ENCODE measurements at regions not wholly inside any gene's neighbourhood (a gene's known extent, or its start where the extent isn't known, plus 50 kb on each side); places are given as distances from the start of the nearest gene placed in this dataset.
"Not testable (repeated sequence)": the region's sequence is repeated elsewhere in the genome, so short reads cannot be mapped to it uniquely, and the experiment has no call there.

DNA sequence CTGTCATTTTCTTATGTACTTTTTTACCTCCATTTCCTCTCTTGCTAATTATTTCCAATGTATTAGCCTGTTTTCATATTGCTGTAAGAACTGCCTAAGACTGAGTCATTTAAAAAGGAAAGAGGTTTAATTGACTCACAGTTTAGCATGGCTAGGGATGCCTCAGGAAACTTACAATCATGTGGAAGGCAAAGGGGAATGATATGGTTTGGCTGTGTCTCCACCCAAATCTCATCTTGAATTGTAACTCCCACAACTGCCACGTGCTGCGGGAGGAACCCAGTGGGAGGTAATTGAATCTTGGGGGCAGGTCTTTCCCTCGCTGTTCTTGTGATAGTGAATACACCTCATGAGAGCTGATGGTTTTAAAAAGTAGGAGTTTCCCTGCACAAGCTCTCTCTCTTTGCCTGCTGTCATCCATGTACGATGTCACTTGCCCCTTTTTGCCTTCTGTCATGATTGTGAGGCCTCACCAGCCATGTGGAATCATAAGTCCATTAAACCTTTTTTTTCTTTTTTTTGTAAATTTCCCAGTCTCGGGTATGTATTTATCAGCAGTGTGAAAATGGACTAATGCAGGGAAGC is 870.0 kb upstream of the INTU start:
- no peak overlapping the region for H3K4me3 ChIP-seq
- no peaks in the 10 kb centered on the region for H3K36me3 ChIP-seq
- no peak for DNase-seq
- peaks cover under 1% of the 10 kb centered on the region; the same call in 1 of the 2 replicates for H3K4me1 ChIP-seq
- no peaks in the 10 kb centered on the region for H3K27me3 ChIP-seq
- no peaks in the 10 kb centered on the region for H3K9me3 ChIP-seq (replicated peaks)
- no peak overlapping the region for H3K27ac ChIP-seq

DNA sequence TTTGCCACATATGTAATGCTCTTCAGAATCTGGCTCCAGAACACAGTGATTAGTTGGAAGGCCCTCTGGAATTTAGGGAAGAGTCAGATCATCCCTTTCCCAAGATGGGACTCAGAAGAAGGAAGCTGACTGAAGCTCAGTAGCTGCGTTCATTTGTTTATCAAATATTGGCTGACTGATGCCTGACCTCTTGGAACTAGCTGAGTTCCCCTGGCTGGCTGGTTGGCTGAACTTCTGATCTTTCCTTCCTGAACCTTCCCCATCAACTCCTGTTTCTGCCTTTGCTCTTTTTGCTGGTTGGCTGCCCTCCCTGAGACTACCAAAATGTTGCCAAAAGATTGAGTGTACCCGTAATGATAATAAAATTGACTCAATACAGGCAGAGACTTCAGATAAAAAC is 866.5 kb upstream of the INTU start:
- DNase-seq = no peak
- no peak overlapping the region for H3K27ac ChIP-seq
- H3K4me3 ChIP-seq = no peak overlapping the region
- H3K36me3 ChIP-seq = no peaks in the 10 kb centered on the region
- no peaks in the 10 kb centered on the region for H3K27me3 ChIP-seq
- no peaks in the 10 kb centered on the region for H3K9me3 ChIP-seq (replicated peaks)
- no peaks in the 10 kb centered on the region for H3K4me1 ChIP-seq

DNA sequence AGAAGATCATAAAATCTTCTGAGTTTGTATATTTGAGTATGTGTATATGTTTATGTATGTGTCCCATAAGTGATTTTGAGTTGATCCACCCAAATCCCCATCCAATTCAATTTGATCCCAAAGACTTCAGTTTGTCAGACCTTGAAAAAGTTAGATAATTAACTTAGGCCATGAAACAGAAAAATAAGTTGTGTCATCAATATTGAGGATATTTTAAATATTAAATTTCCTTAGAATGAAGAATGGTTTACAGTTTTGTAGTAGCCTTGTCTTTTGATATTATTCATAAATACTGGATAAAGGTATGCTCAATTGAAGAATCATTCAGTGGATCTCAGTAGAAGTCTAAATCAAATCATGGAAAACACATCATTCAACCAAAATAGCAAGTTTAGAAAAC is 864.4 kb upstream of the INTU start:
- H3K36me3 ChIP-seq = no peaks in the 10 kb centered on the region
- no peaks in the 10 kb centered on the region for H3K27me3 ChIP-seq
- no peak overlapping the region for H3K4me3 ChIP-seq
- H3K4me1 ChIP-seq = no peaks in the 10 kb centered on the region
- H3K27ac ChIP-seq = no peak overlapping the region
- DNase-seq = no peak
- H3K9me3 ChIP-seq (replicated peaks) = no peaks in the 10 kb centered on the region

DNA sequence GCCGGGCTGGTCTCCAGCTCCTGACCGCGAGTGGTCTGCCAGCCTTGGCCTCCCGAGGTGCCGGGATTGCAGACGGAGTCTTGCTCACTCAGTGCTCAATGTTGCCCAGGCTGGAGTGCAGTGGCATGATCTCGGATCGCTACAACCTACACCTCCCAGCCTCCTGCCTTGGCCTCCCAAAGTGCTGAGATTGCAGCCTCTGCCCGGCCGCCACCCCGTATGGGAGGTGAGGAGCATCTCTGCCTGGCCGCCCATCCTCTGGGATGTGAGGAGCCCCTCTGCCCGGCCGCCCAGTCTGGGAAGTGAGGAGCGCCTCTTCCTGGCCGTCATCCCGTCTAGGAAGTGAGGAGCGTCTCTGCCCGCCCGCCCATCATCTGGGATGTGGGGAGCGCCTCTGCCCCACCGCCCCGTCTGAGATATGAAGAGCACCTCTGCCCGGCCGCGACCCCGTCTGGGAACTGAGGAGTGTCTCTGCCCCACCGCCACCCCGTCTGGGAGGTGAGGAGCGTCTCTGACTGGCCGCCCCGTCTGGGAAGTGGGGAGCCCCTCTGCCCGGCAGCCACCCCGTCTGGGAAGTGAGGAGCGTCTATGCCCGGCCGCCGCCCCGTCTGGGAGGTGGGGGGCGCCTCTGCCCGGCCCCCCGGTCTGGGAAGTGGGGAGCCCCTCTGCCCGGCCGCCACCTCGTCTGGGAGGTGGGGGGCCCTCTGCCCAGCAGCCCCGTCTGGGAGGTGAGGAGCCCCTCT is 861.8 kb upstream of the INTU start:
- H3K4me3 ChIP-seq, H3K27me3 ChIP-seq, DNase-seq: not testable (repeated sequence)

DNA sequence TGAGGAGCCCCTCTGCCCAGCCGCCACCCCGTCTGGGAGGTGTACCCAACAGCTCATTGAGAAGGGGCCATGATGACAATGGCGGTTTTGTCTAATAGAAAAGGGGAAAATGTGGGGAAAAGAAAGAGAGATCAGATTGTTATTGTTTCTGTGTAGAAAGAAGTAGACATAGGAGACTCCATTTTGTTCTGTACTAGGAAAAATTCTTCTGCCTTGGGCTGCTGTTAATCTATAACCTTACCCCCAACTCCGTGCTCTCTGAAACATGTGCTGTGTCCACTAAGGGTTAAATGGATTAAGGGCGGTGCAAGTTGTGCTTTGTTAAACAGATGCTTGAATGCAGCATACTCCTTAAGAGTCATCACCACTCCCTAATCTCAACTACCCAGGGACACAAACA is 861.1 kb upstream of the INTU start:
- H3K4me1 ChIP-seq; H3K27ac ChIP-seq; H3K36me3 ChIP-seq; H3K4me3 ChIP-seq; H3K27me3 ChIP-seq; H3K9me3 ChIP-seq (replicated peaks); DNase-seq: not testable (repeated sequence)

More for the DNA sequence above, 861.8 kb upstream of the INTU start:
- H3K9me3 ChIP-seq (replicated peaks); H3K4me1 ChIP-seq; H3K27ac ChIP-seq; H3K36me3 ChIP-seq: not testable (repeated sequence)

DNA sequence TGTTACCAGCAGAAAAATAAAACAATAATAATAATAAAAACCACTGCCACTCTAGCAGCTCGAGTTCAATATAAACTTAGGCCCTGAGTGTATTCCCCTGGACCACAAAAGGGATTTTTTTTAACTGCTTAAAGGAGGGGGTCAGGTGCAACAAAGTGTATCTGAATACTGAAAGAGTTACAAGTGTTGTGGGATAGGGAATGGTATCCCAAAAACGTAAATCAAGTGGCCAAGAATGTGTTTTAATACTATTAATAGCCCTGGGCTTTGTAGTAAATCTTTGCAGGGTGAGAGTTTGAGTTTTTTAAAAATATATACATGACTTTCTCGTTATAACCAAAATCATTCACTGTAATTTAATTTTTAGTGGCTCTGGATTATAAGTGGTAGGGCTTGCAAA is 860.1 kb upstream of the INTU start:
- DNase-seq = no peak
- peaks cover 9% of the 10 kb centered on the region for H3K4me1 ChIP-seq
- H3K27ac ChIP-seq = no peak overlapping the region
- H3K36me3 ChIP-seq = no peaks in the 10 kb centered on the region
- H3K4me3 ChIP-seq = no peak overlapping the region
- H3K27me3 ChIP-seq = no peaks in the 10 kb centered on the region
- no peaks in the 10 kb centered on the region for H3K9me3 ChIP-seq (replicated peaks)

DNA sequence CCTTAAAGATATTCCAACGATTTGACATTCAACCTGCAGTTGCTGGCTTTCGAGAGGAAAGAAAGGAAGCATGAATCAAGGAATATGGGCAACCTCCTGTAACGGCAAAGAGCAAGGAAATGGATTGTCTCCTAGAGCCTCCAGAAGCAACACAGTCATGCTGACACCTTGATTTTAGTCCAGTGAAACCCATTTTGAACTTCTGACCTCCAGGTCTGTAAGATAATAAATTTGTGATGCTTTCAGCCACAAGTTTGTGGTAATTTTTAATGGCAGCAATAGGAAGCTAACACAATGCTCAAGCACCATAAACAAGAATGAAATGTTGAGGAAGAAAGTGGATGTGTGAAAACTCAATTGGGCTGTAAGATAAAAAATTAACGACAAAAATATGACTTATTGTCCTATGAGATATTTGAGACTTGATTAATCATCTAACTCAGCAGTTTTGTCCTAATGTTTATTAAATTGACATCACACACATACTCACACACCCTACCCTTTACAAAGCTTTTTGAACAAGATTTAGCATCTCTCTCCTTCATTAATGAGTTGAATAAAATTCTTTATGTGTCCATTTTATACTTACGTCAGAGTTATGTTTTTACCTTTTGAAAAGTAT is 857.2 kb upstream of the INTU start:
- Histone ChIP-seq H3K9me3 (replicated peaks) (peaks cover 4% of the 10 kb centered on the region; the same call in 1 of the 2 replicates), H3K4me1 (peaks cover 15% of the 10 kb centered on the region), H3K27me3 (no peaks in the 10 kb centered on the region), H3K4me3 (no peak overlapping the region), H3K36me3 (0 out of 2 replicates have a peak, but pooled peaks cover 2% of the 10 kb centered on the region), H3K27ac (no peak overlapping the region)
- DNase-seq = no peak

DNA sequence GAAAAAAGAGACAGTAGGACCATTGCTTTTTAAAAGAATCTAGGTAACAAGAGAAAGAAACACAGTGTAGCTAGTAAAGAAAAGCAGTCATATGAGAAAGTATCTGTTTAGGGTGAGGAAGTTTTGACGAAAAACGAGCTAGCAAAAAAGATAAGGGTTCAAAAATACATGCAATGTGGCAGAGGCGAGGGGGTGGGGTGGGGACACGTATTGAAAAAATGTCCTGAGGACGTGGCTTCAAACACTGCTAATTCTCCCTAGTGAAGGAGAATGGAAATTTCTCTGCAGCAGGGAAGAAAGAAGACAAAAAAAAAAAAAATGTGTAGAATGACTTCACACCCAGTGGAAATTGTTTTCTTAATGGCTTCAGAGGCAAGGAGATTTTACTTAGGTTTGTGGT is 856.4 kb upstream of the INTU start:
- no peak for DNase-seq
- no peak overlapping the region for H3K4me3 ChIP-seq
- H3K36me3 ChIP-seq = 0 out of 2 replicates have a peak, but pooled peaks cover 2% of the 10 kb centered on the region
- no peak overlapping the region for H3K27ac ChIP-seq
- peaks cover 15% of the 10 kb centered on the region for H3K4me1 ChIP-seq
- H3K9me3 ChIP-seq (replicated peaks) = peaks cover 4% of the 10 kb centered on the region; the same call in 1 of the 2 replicates
- no peaks in the 10 kb centered on the region for H3K27me3 ChIP-seq

DNA sequence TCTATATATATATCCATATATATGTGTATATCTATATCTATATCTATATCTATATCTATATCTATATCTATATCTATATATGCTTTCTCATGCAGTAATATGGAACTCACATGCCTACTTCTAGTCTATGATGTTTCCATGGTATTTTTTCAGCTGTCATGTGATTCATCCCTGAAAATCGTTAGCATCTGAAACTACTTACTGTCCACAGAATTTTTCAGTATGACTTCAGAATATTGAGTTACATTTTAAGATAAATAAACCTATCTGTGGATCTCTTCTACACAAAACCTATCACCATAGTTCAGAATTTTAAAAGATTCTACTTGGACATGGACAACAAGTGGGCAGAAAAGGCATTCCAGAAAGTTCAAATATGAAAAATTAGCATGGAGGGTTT is 855.1 kb upstream of the INTU start:
- H3K27ac ChIP-seq = peak overlapping the region; percentile 47
- peaks cover 15% of the 10 kb centered on the region for H3K4me1 ChIP-seq
- H3K9me3 ChIP-seq (replicated peaks) = peaks cover 4% of the 10 kb centered on the region; the same call in 1 of the 2 replicates
- H3K36me3 ChIP-seq = 0 out of 2 replicates have a peak, but pooled peaks cover 2% of the 10 kb centered on the region
- H3K4me3 ChIP-seq = no peak overlapping the region
- no peaks in the 10 kb centered on the region for H3K27me3 ChIP-seq
- DNase-seq = peak in 1 of 2 experiments; percentile 67

DNA sequence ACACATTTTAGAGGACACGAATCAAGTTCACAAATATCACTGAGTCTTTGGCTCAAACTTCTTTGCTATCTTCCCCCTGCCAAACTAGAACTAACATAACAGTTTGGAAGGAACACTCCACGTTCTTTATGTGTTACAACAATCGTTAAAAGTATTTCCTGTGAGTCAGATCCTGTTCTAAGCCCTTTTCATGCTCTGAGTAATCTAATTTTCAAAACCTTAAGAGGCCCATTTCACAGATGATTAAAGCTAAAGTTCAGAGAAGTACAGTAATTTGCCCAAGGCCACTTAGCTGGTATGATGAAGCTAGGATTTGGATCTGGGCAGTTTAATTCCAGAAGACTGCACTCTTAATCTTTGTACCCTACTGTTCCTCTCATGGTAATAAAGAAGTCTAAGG is 854.4 kb upstream of the INTU start:
- H3K9me3 ChIP-seq (replicated peaks) = peaks cover 4% of the 10 kb centered on the region; the same call in 1 of the 2 replicates
- peak in 1 of 2 experiments; percentile 13 for DNase-seq
- H3K4me1 ChIP-seq = peaks cover 15% of the 10 kb centered on the region
- H3K36me3 ChIP-seq = 0 out of 2 replicates have a peak, but pooled peaks cover 2% of the 10 kb centered on the region
- H3K4me3 ChIP-seq = no peak overlapping the region
- H3K27me3 ChIP-seq = no peaks in the 10 kb centered on the region
- H3K27ac ChIP-seq = peak overlapping the region; percentile 47

DNA sequence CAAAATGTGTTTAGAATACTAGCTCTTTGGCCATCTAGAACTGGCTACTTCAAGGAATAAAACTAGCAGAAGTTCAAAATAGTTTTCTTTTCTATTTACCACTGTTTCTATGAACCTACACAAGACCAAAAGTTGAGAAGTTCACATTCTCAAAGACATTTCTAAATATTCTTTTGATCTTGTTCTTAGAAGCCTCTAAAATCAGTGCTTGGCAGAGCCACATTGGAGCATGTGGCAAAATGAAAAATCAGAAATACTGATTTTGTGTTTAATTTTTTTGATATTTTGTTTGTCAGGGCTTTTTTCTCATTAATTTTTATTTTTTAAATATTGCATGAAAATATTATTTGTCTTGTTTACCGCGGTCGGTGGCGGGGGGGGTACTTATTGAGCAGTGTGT is 853.8 kb upstream of the INTU start:
- Histone ChIP-seq H3K36me3 (0 out of 2 replicates have a peak, but pooled peaks cover 2% of the 10 kb centered on the region), H3K4me3 (no peak overlapping the region), H3K9me3 (replicated peaks) (peaks cover 4% of the 10 kb centered on the region; the same call in 1 of the 2 replicates), H3K4me1 (peaks cover 15% of the 10 kb centered on the region), H3K27ac (no peak overlapping the region), H3K27me3 (no peaks in the 10 kb centered on the region)
- DNase-seq = no peak

DNA sequence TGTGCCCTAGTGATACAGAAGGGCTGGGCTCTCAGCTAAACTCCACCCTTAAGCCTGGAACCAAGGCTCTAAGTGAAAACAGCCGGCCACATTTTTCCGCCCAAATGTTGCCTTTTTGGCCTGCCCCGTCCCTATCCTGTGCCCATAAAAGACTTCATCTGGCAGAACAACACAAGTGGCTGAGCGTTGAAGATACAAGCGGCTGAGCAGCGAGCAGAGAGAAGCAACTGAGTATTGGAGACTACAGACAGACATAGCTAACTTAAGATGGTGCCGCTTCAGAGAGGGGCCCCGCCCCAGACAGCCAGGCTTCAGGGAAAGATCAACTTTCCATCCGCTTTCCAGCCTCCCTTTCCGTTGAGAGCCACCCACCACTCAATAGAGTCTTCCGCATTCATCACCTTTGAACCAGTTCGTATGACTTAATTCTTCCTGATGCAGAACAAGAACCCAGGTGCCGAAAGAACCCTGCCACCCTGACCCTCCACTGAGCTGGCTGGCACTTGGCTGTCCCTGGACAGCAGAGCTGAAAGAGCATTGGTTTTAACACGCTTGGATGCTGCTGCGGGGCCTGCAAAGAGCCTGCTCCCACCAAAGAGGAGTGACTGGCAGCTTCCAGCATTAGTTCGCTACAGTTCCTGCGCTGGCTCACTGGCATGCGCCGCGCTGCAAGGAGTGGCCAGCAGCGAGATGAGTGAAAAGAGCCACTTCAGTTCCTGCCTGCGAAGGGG is 853.2 kb upstream of the INTU start:
- no peaks in the 10 kb centered on the region for H3K27me3 ChIP-seq
- H3K4me1 ChIP-seq = peaks cover 15% of the 10 kb centered on the region
- H3K4me3 ChIP-seq = no peak overlapping the region
- no peak overlapping the region for H3K27ac ChIP-seq
- 0 out of 2 replicates have a peak, but pooled peaks cover 2% of the 10 kb centered on the region for H3K36me3 ChIP-seq
- H3K9me3 ChIP-seq (replicated peaks) = peaks cover 4% of the 10 kb centered on the region; the same call in 1 of the 2 replicates
- DNase-seq = no peak

DNA sequence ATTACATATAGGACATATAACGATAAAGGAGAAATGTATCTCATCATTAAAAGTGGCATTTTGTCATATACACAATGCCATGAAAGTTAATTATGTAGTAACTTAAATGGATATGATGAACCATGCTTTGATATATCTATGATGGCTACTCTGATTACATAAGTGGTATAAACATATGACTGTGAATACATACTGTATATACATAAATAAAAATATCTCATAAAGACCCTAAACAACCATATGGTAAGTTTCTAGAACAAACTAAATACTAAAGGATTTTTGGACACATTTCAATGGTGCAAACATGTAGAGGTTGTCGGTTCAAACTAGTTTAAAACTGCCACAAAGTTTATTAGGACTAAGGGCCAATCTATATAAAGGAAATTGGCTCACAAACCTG is 849.6 kb upstream of the INTU start:
- Histone ChIP-seq H3K4me1 (peaks cover 1% of the 10 kb centered on the region), H3K4me3 (no peak overlapping the region), H3K27me3 (no peaks in the 10 kb centered on the region), H3K9me3 (replicated peaks) (peaks cover 4% of the 10 kb centered on the region; the same call in 1 of the 2 replicates), H3K36me3 (no peaks in the 10 kb centered on the region), H3K27ac (no peak overlapping the region)
- DNase-seq = no peak

DNA sequence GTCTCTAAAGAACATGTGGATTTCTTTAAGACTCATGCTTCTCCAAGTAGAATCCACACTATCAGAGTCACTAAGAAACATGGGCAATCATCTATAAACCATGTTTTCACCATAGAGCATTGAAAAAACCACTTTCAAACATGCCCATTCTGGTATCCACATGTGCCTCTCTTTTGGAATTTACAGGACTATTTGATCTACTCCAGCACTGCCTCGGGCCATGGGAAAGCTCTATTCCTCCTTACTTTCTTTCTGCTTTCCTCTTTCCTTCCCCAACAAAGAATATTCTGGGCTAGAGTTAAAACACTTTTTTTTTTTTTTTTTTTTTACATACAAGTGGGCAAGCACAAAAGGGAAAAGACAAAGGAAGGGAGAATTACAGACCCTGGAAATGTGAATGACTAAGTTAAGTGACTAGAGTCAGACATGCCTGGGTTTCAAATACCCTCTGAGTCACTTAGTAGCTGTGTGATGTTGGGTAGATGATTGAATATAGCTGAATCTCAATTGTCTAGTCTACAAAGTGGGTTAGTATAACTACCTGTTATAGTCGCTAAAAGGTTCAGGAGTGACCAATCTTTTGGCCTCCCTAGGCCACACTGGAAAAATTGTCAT is 847.7 kb upstream of the INTU start:
- Histone ChIP-seq H3K36me3 (no peaks in the 10 kb centered on the region), H3K27ac (no peak overlapping the region), H3K27me3 (no peaks in the 10 kb centered on the region), H3K4me3 (no peak overlapping the region), H3K9me3 (replicated peaks) (no peaks in the 10 kb centered on the region), H3K4me1 (no peaks in the 10 kb centered on the region)
- DNase-seq = no peak

Measured in SJCRH30 (cell line).